Trophoblast cell (in vitro differentiated cells and primary cell): ENCODE measurements at regions not wholly inside any gene's neighbourhood (a gene's known extent, or its start where the extent isn't known, plus 50 kb on each side); places are given as distances from the start of the nearest gene placed in this dataset.

Source experiments
- DNase-seq, 2 donors: peaks; one replicate each; pipeline ENCODE4 v3.0.0-alpha.2; 2016
- H2AFZ ChIP-seq: 2 replicates; pipeline ENCODE4 v1.6.1; 2013; ENCODE audit warnings: low read length, moderate library complexity, mild to moderate bottlenecking; ENCODE audit not compliant: insufficient read depth, poor library complexity
- H2AK5ac ChIP-seq: 2 replicates; pipeline ENCODE4 v1.6.1; 2013; ENCODE audit warnings: mild to moderate bottlenecking, low read length
- H2BK120ac ChIP-seq: 2 replicates; pipeline ENCODE4 v1.6.1; 2013; ENCODE audit warnings: low read length, mild to moderate bottlenecking, moderate library complexity; ENCODE audit not compliant: insufficient read depth, poor library complexity
- H2BK12ac ChIP-seq: 2 replicates; pipeline ENCODE4 v1.6.1; 2013; ENCODE audit warnings: mild to moderate bottlenecking, low read length, moderate library complexity
- H2BK5ac ChIP-seq: 2 replicates; pipeline ENCODE4 v1.6.1; 2013; ENCODE audit warnings: low read length, low read depth, moderate library complexity, mild to moderate bottlenecking; ENCODE audit not compliant: poor library complexity
- H3K14ac ChIP-seq: 2 replicates; pipeline ENCODE4 v1.6.1; 2013; ENCODE audit warnings: mild to moderate bottlenecking, low read length
- H3K18ac ChIP-seq: 2 replicates; pipeline ENCODE4 v1.6.1; 2013; ENCODE audit warnings: mild to moderate bottlenecking, low read length
- H3K23ac ChIP-seq: 2 replicates; pipeline ENCODE4 v1.6.1; 2013; ENCODE audit warnings: low read length
- H3K27ac ChIP-seq: 2 replicates; pipeline ENCODE4 v1.5.1; 2013; ENCODE audit warnings: low read depth, mild to moderate bottlenecking, inconsistent platforms, low read length, moderate library complexity
- H3K27me3 ChIP-seq: 2 replicates; pipeline ENCODE4 v1.6.1; 2013; ENCODE audit warnings: inconsistent platforms, mild to moderate bottlenecking, low read length, moderate library complexity; ENCODE audit not compliant: insufficient read depth
- H3K36me3 ChIP-seq, 2 experiments: 1 replicate in 1 of 2; 2 replicates in 1 of 2; pipeline ENCODE4 v1.6.1; 2013; ENCODE audit warnings: low read length in 2 of 2, mild to moderate bottlenecking in 2 of 2, moderate library complexity in 1 of 2; ENCODE audit not compliant: insufficient read depth in 2 of 2, control insufficient read depth in 1 of 2
- H3K4ac ChIP-seq: 2 replicates; pipeline ENCODE4 v1.6.1; 2013; ENCODE audit warnings: low read depth, mild to moderate bottlenecking, low read length, moderate library complexity
- H3K4me1 ChIP-seq, 2 experiments: 1 replicate in 1 of 2; 2 replicates in 1 of 2; pipeline ENCODE4 v1.6.1; 2013; ENCODE audit warnings: low read length in 2 of 2, mild to moderate bottlenecking in 2 of 2, moderate library complexity in 1 of 2; ENCODE audit not compliant: insufficient read depth in 2 of 2, control insufficient read depth in 1 of 2
- H3K4me2 ChIP-seq: 2 replicates; pipeline ENCODE4 v1.6.1; 2013; ENCODE audit warnings: inconsistent platforms, mild to moderate bottlenecking, low read length, moderate library complexity
- H3K4me3 ChIP-seq: 2 replicates; pipeline ENCODE4 v1.5.1; 2013; ENCODE audit warnings: mild to moderate bottlenecking, low read depth, low read length, inconsistent platforms
- H3K79me1 ChIP-seq: one replicate; pipeline ENCODE4 v1.6.1; 2013; ENCODE audit warnings: low read length
- H3K79me2 ChIP-seq: 2 replicates; pipeline ENCODE4 v1.6.1; 2013; ENCODE audit warnings: low read length, mild to moderate bottlenecking; ENCODE audit not compliant: control insufficient read depth, insufficient read depth, poor library complexity
- H3K9ac ChIP-seq: 2 replicates; pipeline ENCODE4 v1.6.1; 2013; ENCODE audit warnings: mild to moderate bottlenecking, low read length
- H3K9me3 ChIP-seq: 2 replicates; pipeline ENCODE4 v1.6.1; 2013; ENCODE audit warnings: low read depth, mild to moderate bottlenecking, control low read depth, inconsistent platforms, low read length; ENCODE audit not compliant: insufficient read depth
- H4K12ac ChIP-seq: 2 replicates; pipeline ENCODE4 v1.6.1; 2013; ENCODE audit warnings: low read depth, mild to moderate bottlenecking, low read length, moderate library complexity
- H4K8ac ChIP-seq: 2 replicates; pipeline ENCODE4 v1.6.1; 2013; ENCODE audit warnings: low read depth, mild to moderate bottlenecking, low read length, moderate library complexity
- H4K91ac ChIP-seq: one replicate; pipeline ENCODE4 v1.6.1; 2013; ENCODE audit warnings: low read depth, mild to moderate bottlenecking, low read length, moderate library complexity
- WGBS: extraction: QIAGEN DNeasy Blood & Tissue Kit; methylation state at CpG from one replicate; pipeline ENCODE4 v1.1.7; 2013; ENCODE audit warnings: missing lambda C conversion rate; ENCODE audit not compliant: insufficient read length, insufficient coverage; ENCODE audit errors: extremely low coverage; 5-methylcytosine and 5-hydroxymethylcytosine counted together

DNA sequence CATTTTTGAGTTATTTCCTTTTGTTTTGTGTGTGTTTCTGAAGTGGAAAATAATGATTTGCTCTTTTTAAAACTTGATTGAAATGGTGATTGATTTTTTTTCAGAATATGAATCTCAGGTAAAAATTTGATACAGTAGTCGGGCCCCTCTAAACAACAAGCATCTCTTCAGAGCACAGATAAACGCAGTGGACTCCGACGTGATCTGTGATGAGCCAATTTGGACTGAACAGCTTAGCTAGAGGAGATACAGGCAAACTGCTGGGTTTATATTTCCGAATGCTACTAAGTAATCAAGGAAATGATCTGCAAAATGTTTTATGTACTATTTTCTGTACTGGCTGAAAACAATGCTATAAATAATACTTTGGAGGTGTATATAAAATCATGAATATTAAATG lies 705.7 kb upstream of the RGS18 start:
- Histone ChIP-seq H3K14ac (no peak overlapping the region), H2AFZ (no peak overlapping the region), H3K27ac (no peak overlapping the region), H2BK5ac (no peak overlapping the region), H4K8ac (no peak overlapping the region), H4K91ac (no peak overlapping the region), H3K4me3 (no peak overlapping the region), H2BK12ac (no peak overlapping the region), H3K79me2 (no peaks in the 10 kb centered on the region), H4K12ac (no peak overlapping the region), H3K27me3 (no peaks in the 10 kb centered on the region), H3K36me3 (no peaks in the 10 kb centered on the region), H3K9me3 (no peaks in the 10 kb centered on the region), H3K4me2 (no peak overlapping the region), H3K4me1 (no peaks in the 10 kb centered on the region), H2BK120ac (no peak overlapping the region), H3K23ac (no peak overlapping the region), H2AK5ac (no peak overlapping the region), H3K79me1 (no peaks in the 10 kb centered on the region), H3K4ac (no peak overlapping the region), H3K9ac (no peak overlapping the region), H3K18ac (no peak overlapping the region)
- no CpG with 5 or more reads among the region's 5 CpGs for WGBS
- DNase-seq = no peak

DNA sequence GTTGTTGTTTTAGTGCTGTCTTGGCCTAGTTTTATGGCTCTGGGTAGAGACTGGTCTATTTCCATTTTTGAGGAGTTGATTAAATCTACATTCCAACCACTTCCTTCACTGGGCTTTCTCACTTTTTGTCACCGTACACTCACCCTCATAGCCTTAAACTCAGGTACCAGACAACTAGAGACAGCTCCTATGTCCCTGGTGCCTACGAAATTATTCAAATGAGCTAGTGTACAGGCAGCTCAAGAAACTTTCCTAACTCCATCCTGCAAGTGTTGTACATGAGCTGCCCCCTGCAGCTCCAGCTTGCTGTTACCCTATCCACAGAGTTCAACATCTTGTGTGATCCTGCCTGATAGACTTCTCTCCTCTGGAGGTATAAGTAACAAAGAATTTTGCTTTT lies 704.8 kb upstream of the RGS18 start:
- no peak overlapping the region for H4K12ac ChIP-seq
- no peaks in the 10 kb centered on the region for H3K79me2 ChIP-seq
- H2BK5ac ChIP-seq = no peak overlapping the region
- no peak overlapping the region for H3K14ac ChIP-seq
- no peak overlapping the region for H2AK5ac ChIP-seq
- no peak overlapping the region for H4K91ac ChIP-seq
- no peak overlapping the region for H3K4me3 ChIP-seq
- H3K27me3 ChIP-seq = no peaks in the 10 kb centered on the region
- H3K4me2 ChIP-seq = no peak overlapping the region
- H3K4ac ChIP-seq = no peak overlapping the region
- H3K9me3 ChIP-seq = no peaks in the 10 kb centered on the region
- no peaks in the 10 kb centered on the region for H3K4me1 ChIP-seq
- no peak overlapping the region for H4K8ac ChIP-seq
- H3K23ac ChIP-seq = no peak overlapping the region
- no peak overlapping the region for H3K18ac ChIP-seq
- DNase-seq = no peak
- H3K36me3 ChIP-seq = no peaks in the 10 kb centered on the region
- WGBS = no CpG with 5 or more reads among the region's 2 CpGs
- H3K27ac ChIP-seq = no peak overlapping the region
- no peak overlapping the region for H2BK120ac ChIP-seq
- no peak overlapping the region for H2AFZ ChIP-seq
- no peak overlapping the region for H3K9ac ChIP-seq
- H2BK12ac ChIP-seq = no peak overlapping the region
- no peaks in the 10 kb centered on the region for H3K79me1 ChIP-seq

DNA sequence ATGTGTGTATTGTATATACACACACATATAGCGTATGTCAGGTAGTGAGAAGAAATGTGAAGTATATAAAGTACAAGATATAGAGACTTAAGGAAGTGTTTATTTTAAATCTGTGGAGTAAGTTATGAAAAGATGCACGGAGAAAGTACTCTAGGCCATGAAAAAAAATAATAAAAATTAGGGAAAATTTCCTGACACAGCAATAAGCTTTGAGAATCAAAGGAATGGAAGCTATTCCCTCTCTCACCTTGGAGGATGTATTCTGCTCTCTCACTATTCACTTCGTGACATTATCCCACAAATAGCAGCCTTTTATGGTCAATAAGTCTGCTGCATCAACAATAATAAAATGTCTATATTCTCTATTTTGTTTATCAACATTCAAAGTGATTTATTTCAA lies 700.4 kb upstream of the RGS18 start:
- Histone ChIP-seq H3K4ac (no peak overlapping the region), H3K27ac (no peak overlapping the region), H3K4me1 (no peaks in the 10 kb centered on the region), H4K91ac (no peak overlapping the region), H2BK120ac (no peak overlapping the region), H2BK5ac (no peak overlapping the region), H3K36me3 (no peaks in the 10 kb centered on the region), H3K23ac (no peak overlapping the region), H4K12ac (no peak overlapping the region), H3K4me2 (no peak overlapping the region), H2AK5ac (no peak overlapping the region), H4K8ac (no peak overlapping the region), H3K14ac (no peak overlapping the region), H3K18ac (no peak overlapping the region), H2AFZ (no peak overlapping the region), H3K9me3 (no peaks in the 10 kb centered on the region), H3K9ac (no peak overlapping the region), H3K79me1 (no peaks in the 10 kb centered on the region), H3K27me3 (no peaks in the 10 kb centered on the region), H2BK12ac (no peak overlapping the region), H3K4me3 (no peak overlapping the region), H3K79me2 (no peaks in the 10 kb centered on the region)
- no CpG with 5 or more reads among the region's 3 CpGs for WGBS
- DNase-seq = no peak

DNA sequence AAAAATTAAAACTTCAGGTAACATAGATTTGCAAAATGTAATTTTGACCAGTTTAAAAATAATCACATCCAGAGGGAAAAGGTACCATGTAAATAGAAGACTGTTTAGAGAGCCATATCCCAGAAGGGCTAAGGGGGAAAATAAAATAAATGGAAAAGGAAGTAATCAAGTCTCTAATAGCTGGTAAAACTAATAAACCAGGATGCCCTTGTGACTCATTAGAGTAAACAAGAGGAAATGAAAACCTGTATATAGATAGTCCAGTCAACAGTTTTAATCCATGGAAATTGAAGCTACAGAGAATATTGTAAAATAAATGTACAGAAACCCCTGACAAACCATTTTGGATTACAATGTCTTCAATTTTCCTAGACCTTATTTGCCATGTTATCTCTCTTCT lies 698.0 kb upstream of the RGS18 start:
- Histone ChIP-seq H3K27me3 (no peaks in the 10 kb centered on the region), H2BK5ac (no peak overlapping the region), H4K91ac (no peak overlapping the region), H3K14ac (no peak overlapping the region), H3K4me3 (no peak overlapping the region), H3K4me1 (no peaks in the 10 kb centered on the region), H3K36me3 (no peaks in the 10 kb centered on the region), H3K79me2 (no peaks in the 10 kb centered on the region), H3K4me2 (no peak overlapping the region), H3K18ac (no peak overlapping the region), H2AK5ac (no peak overlapping the region), H3K9ac (no peak overlapping the region), H3K27ac (no peak overlapping the region), H2BK120ac (no peak overlapping the region), H3K23ac (no peak overlapping the region), H3K79me1 (no peaks in the 10 kb centered on the region), H3K4ac (no peak overlapping the region), H3K9me3 (no peaks in the 10 kb centered on the region), H4K12ac (no peak overlapping the region), H2BK12ac (no peak overlapping the region), H4K8ac (no peak overlapping the region), H2AFZ (no peak overlapping the region)
- DNase-seq = no peak

DNA sequence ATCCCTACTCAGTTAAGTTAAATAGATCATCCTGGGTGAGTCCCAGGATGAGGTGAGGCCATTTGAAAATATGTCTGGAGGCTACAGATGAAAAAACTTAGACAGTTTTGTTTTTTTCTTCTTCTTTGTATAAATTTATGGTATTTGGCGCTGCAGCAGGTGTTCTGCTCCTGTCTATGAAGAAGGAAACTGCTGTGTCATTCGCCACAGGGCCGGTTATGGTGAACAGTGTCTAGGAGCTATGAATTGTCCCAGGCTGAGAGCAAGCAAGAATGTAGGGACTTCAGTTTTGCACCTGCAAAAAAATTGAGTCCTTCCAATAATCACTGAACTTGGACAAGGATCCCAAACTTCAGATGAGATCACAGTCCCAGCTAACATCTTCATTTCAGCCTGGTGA lies 674.3 kb upstream of the RGS18 start:
- Histone ChIP-seq H3K36me3 (no peaks in the 10 kb centered on the region), H3K14ac (no peak overlapping the region), H3K79me1 (no peaks in the 10 kb centered on the region), H3K79me2 (no peaks in the 10 kb centered on the region), H3K4me2 (no peak overlapping the region), H3K4ac (no peak overlapping the region), H3K27me3 (no peaks in the 10 kb centered on the region), H3K23ac (no peak overlapping the region), H2BK120ac (no peak overlapping the region), H3K4me1 (no peaks in the 10 kb centered on the region), H3K9ac (no peak overlapping the region), H4K12ac (no peak overlapping the region), H3K9me3 (no peaks in the 10 kb centered on the region), H3K4me3 (no peak overlapping the region), H3K27ac (no peak overlapping the region), H2AFZ (no peak overlapping the region), H4K8ac (no peak overlapping the region), H2BK5ac (no peak overlapping the region), H3K18ac (no peak overlapping the region), H2BK12ac (no peak overlapping the region), H2AK5ac (no peak overlapping the region), H4K91ac (no peak overlapping the region)
- DNase-seq = no peak
- no CpG with 5 or more reads among the region's 3 CpGs for WGBS
